ENCODE measurements at regions not wholly inside any gene's neighbourhood (a gene's known extent, or its start where the extent isn't known, plus 50 kb on each side); places are given as distances from the start of the nearest gene placed in this dataset.
A peak's percentile ranks its signal among the peaks of the same experiment; 100 is the strongest.

- Histone ChIP-seq H3K27ac (ENCODE audit: low read depth in 1 of 2, low read length in 1 of 2) (no peak overlapping the region), H3K4me1 (ENCODE audit: control insufficient read depth in 2 of 2, insufficient read depth in 2 of 2, low read length in 2 of 2) (no peaks in the 10 kb centered on the region), H3K27me3 (ENCODE audit: control insufficient read depth in 2 of 2, insufficient read depth in 1 of 2, low read length in 1 of 2) (no peaks in the 10 kb centered on the region), H3K9me3 (ENCODE audit: control insufficient read depth in 2 of 2, insufficient read depth in 1 of 2, low read length in 1 of 2) (no peaks in the 10 kb centered on the region), H3K4me3 (ENCODE audit: low read length in 2 of 2) (no peak overlapping the region), H3K36me3 (ENCODE audit: control insufficient read depth in 2 of 2, insufficient read depth in 2 of 2, low read length in 1 of 2) (no peaks in the 10 kb centered on the region)
- DNase-seq (ENCODE audit: low read depth in 6 of 9, low spot score in 9 of 9) = no peak
- 98% methylated on average over 1 of the region's 1 CpG for WGBS
Measured at GRCh38 chr12:66733321-66733720, 54.4 kb upstream of the GRIP1 start.

DNA sequence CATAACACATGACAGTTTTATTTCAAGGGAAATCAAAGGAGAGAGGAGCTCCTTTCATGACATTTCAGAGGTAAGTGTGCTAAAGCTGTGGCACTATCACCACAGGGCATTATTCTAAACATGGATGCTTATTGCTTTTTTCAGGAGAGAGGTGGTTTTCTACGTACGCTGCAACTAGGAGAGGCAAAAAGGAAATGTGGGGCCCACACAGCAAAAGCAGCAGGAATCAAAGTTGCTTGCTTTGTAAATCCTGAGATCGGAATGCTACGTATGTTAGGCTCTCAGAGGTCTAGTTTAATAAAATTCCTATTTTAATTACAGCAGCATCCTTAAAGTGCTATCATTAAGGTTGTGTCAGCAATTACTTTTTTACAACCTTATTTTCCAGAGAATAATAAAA, 55.0 kb upstream of the GRIP1 start:
- Histone ChIP-seq H3K9me3 (ENCODE audit: control insufficient read depth in 2 of 2, insufficient read depth in 1 of 2, low read length in 1 of 2) (no peaks in the 10 kb centered on the region), H3K4me1 (ENCODE audit: control insufficient read depth in 2 of 2, insufficient read depth in 2 of 2, low read length in 2 of 2) (no peaks in the 10 kb centered on the region), H3K36me3 (ENCODE audit: control insufficient read depth in 2 of 2, insufficient read depth in 2 of 2, low read length in 1 of 2) (no peaks in the 10 kb centered on the region), H3K4me3 (ENCODE audit: low read length in 2 of 2) (no peak overlapping the region), H3K27ac (ENCODE audit: low read depth in 1 of 2, low read length in 1 of 2) (no peak overlapping the region), H3K27me3 (ENCODE audit: control insufficient read depth in 2 of 2, insufficient read depth in 1 of 2, low read length in 1 of 2) (no peaks in the 10 kb centered on the region)
- 97% methylated on average over 4 of the region's 4 CpGs for WGBS
- no peak for DNase-seq (ENCODE audit: low read depth in 6 of 9, low spot score in 9 of 9)

- no peaks in the 10 kb centered on the region for H3K4me1 ChIP-seq (ENCODE audit: control insufficient read depth in 2 of 2, insufficient read depth in 2 of 2, low read length in 2 of 2)
- no peak overlapping the region for H3K4me3 ChIP-seq (ENCODE audit: low read length in 2 of 2)
- H3K9me3 ChIP-seq (ENCODE audit: control insufficient read depth in 2 of 2, insufficient read depth in 1 of 2, low read length in 1 of 2) = no peaks in the 10 kb centered on the region
- no peak for DNase-seq (ENCODE audit: low read depth in 6 of 9, low spot score in 9 of 9)
- no peaks in the 10 kb centered on the region for H3K27me3 ChIP-seq (ENCODE audit: control insufficient read depth in 2 of 2, insufficient read depth in 1 of 2, low read length in 1 of 2)
- 96% methylated on average over 4 of the region's 4 CpGs for WGBS
- H3K27ac ChIP-seq (ENCODE audit: low read depth in 1 of 2, low read length in 1 of 2) = no peak overlapping the region
- no peaks in the 10 kb centered on the region for H3K36me3 ChIP-seq (ENCODE audit: control insufficient read depth in 2 of 2, insufficient read depth in 2 of 2, low read length in 1 of 2)
Measured at GRCh38 chr12:66735275-66735674, 56.4 kb upstream of the GRIP1 start.

- no peak for DNase-seq (ENCODE audit: low read depth in 6 of 9, low spot score in 9 of 9)
- 97% methylated on average over 4 of the region's 4 CpGs for WGBS
Measured at GRCh38 chr12:66736931-66737330, 58.1 kb upstream of the GRIP1 start.

GRCh38 chr12:66739266-66739665, 60.4 kb upstream of the GRIP1 start:
- DNase-seq (ENCODE audit: low read depth in 6 of 9, low spot score in 9 of 9) = no peak
- Histone ChIP-seq H3K27me3 (ENCODE audit: control insufficient read depth in 2 of 2, insufficient read depth in 1 of 2, low read length in 1 of 2) (no peaks in the 10 kb centered on the region), H3K27ac (ENCODE audit: low read depth in 1 of 2, low read length in 1 of 2) (no peak overlapping the region), H3K4me1 (ENCODE audit: control insufficient read depth in 2 of 2, insufficient read depth in 2 of 2, low read length in 2 of 2) (no peaks in the 10 kb centered on the region), H3K9me3 (ENCODE audit: control insufficient read depth in 2 of 2, insufficient read depth in 1 of 2, low read length in 1 of 2) (no peaks in the 10 kb centered on the region), H3K4me3 (ENCODE audit: low read length in 2 of 2) (no peak overlapping the region), H3K36me3 (ENCODE audit: control insufficient read depth in 2 of 2, insufficient read depth in 2 of 2, low read length in 1 of 2) (no peaks in the 10 kb centered on the region)
- WGBS = 100% methylated on average over 1 of the region's 1 CpG

More at GRCh38 chr12:66736931-66737330, 58.1 kb upstream of the GRIP1 start:
- Histone ChIP-seq H3K27me3 (ENCODE audit: control insufficient read depth in 2 of 2, insufficient read depth in 1 of 2, low read length in 1 of 2) (no peaks in the 10 kb centered on the region), H3K36me3 (ENCODE audit: control insufficient read depth in 2 of 2, insufficient read depth in 2 of 2, low read length in 1 of 2) (no peaks in the 10 kb centered on the region), H3K27ac (ENCODE audit: low read depth in 1 of 2, low read length in 1 of 2) (no peak overlapping the region), H3K4me3 (ENCODE audit: low read length in 2 of 2) (no peak overlapping the region), H3K4me1 (ENCODE audit: control insufficient read depth in 2 of 2, insufficient read depth in 2 of 2, low read length in 2 of 2) (no peaks in the 10 kb centered on the region), H3K9me3 (ENCODE audit: control insufficient read depth in 2 of 2, insufficient read depth in 1 of 2, low read length in 1 of 2) (no peaks in the 10 kb centered on the region)

DNA sequence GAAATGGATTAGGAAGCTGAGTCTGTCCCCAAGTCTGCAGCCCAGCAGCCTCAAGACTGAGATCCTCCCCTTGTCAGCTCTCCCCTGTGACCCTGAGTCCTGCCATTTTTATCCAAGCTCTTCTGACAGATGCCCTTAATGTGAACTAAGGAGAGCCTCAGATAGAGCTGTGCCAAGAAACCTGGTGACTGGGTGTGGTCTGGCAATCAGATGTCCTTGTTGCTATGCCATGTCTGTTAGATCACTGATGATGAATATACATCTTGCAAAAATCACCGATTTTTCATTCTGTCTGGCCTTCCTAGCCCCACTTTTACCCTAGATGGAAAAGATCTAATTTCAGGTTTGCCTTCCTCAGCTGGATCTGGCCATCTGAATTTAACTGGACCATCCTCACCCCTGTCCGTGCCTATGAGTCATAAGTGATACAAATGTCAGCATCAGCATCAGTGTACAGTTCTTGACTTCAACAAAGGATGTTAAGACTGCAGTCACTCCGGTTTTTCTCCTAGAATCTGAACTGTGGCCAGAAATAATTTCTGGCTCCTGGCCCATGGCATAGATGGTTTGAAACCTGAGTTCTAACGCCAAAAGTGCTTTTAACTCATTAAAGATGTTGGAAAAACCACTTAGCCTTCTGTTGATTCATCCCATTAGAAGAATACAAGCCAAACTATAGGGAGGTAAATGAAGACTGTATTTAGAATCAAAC, 61.2 kb upstream of the GRIP1 start:
- Histone ChIP-seq H3K27ac (ENCODE audit: low read depth in 1 of 2, low read length in 1 of 2) (no peak overlapping the region), H3K9me3 (ENCODE audit: control insufficient read depth in 2 of 2, insufficient read depth in 1 of 2, low read length in 1 of 2) (no peaks in the 10 kb centered on the region), H3K27me3 (ENCODE audit: control insufficient read depth in 2 of 2, insufficient read depth in 1 of 2, low read length in 1 of 2) (no peaks in the 10 kb centered on the region), H3K4me3 (ENCODE audit: low read length in 2 of 2) (no peak overlapping the region), H3K36me3 (ENCODE audit: control insufficient read depth in 2 of 2, insufficient read depth in 2 of 2, low read length in 1 of 2) (no peaks in the 10 kb centered on the region), H3K4me1 (ENCODE audit: control insufficient read depth in 2 of 2, insufficient read depth in 2 of 2, low read length in 2 of 2) (no peaks in the 10 kb centered on the region)
- peak in 1 of 9 donors; percentile 17 for DNase-seq (ENCODE audit: low read depth in 6 of 9, low spot score in 9 of 9)
- 88% methylated on average over 4 of the region's 4 CpGs for WGBS

DNA sequence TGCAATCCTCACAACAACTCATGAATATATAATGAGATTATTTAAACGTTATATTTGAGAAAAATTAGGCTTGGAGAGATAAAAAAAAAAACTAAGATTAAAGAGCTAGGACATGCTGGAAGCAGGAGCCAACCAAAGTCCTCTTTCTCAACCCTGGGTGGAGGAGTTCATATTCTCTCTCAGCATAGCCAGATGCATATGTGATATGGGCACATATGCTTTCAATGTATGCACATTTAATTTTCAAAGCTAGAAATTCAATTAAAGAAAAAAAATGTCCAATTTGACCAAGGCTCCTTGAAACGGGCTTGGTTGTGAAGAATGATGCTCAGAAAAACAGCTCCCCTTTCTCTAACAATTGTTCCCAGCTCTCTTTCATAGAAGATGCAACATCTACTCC, 61.9 kb upstream of the GRIP1 start:
- Histone ChIP-seq H3K27me3 (ENCODE audit: control insufficient read depth in 2 of 2, insufficient read depth in 1 of 2, low read length in 1 of 2) (no peaks in the 10 kb centered on the region), H3K36me3 (ENCODE audit: control insufficient read depth in 2 of 2, insufficient read depth in 2 of 2, low read length in 1 of 2) (no peaks in the 10 kb centered on the region), H3K4me3 (ENCODE audit: low read length in 2 of 2) (no peak overlapping the region), H3K4me1 (ENCODE audit: control insufficient read depth in 2 of 2, insufficient read depth in 2 of 2, low read length in 2 of 2) (no peaks in the 10 kb centered on the region), H3K9me3 (ENCODE audit: control insufficient read depth in 2 of 2, insufficient read depth in 1 of 2, low read length in 1 of 2) (no peaks in the 10 kb centered on the region), H3K27ac (ENCODE audit: low read depth in 1 of 2, low read length in 1 of 2) (no peak overlapping the region)
- no peak for DNase-seq (ENCODE audit: low read depth in 6 of 9, low spot score in 9 of 9)
- WGBS = 88% methylated on average over 2 of the region's 2 CpGs

DNA sequence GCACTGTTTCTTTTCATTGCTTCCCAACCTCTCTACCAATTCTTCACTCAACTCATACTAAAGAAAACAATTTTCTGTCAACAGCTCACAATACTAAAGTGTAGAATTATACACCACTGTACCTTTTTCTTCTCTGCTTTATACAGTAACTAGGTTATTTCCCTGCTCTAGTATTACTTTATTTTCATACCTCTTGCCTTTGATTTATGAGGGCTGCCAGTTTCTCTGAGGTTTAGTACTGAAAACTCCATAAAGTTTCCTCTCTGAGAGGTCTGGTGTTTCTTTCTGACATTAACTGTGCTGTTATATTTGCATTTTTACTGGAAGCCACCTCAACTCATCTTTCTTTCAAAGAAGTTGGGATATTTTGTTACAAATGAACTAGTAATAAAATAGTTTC, 63.0 kb upstream of the GRIP1 start:
- Histone ChIP-seq H3K4me1 (ENCODE audit: control insufficient read depth in 2 of 2, insufficient read depth in 2 of 2, low read length in 2 of 2) (no peaks in the 10 kb centered on the region), H3K36me3 (ENCODE audit: control insufficient read depth in 2 of 2, insufficient read depth in 2 of 2, low read length in 1 of 2) (no peaks in the 10 kb centered on the region), H3K27ac (ENCODE audit: low read depth in 1 of 2, low read length in 1 of 2) (no peak overlapping the region), H3K4me3 (ENCODE audit: low read length in 2 of 2) (no peak overlapping the region), H3K9me3 (ENCODE audit: control insufficient read depth in 2 of 2, insufficient read depth in 1 of 2, low read length in 1 of 2) (no peaks in the 10 kb centered on the region), H3K27me3 (ENCODE audit: control insufficient read depth in 2 of 2, insufficient read depth in 1 of 2, low read length in 1 of 2) (no peaks in the 10 kb centered on the region)
- no peak for DNase-seq (ENCODE audit: low read depth in 6 of 9, low spot score in 9 of 9)

- H3K4me1 ChIP-seq (ENCODE audit: control insufficient read depth in 2 of 2, insufficient read depth in 2 of 2, low read length in 2 of 2) = no peaks in the 10 kb centered on the region
- WGBS = 91% methylated on average over 2 of the region's 2 CpGs
- peak in 1 of 9 donors; percentile 28 for DNase-seq (ENCODE audit: low read depth in 6 of 9, low spot score in 9 of 9)
- H3K27me3 ChIP-seq (ENCODE audit: control insufficient read depth in 2 of 2, insufficient read depth in 1 of 2, low read length in 1 of 2) = no peaks in the 10 kb centered on the region
- H3K27ac ChIP-seq (ENCODE audit: low read depth in 1 of 2, low read length in 1 of 2) = no peak overlapping the region
- H3K9me3 ChIP-seq (ENCODE audit: control insufficient read depth in 2 of 2, insufficient read depth in 1 of 2, low read length in 1 of 2) = no peaks in the 10 kb centered on the region
- H3K36me3 ChIP-seq (ENCODE audit: control insufficient read depth in 2 of 2, insufficient read depth in 2 of 2, low read length in 1 of 2) = no peaks in the 10 kb centered on the region
- no peak overlapping the region for H3K4me3 ChIP-seq (ENCODE audit: low read length in 2 of 2)
Measured at GRCh38 chr12:66742508-66743367, 63.9 kb upstream of the GRIP1 start.

Measured in thymus (tissue), 11 donors.